AG04450 (cell line): ENCODE measurements at regions not wholly inside any gene's neighbourhood (a gene's known extent, or its start where the extent isn't known, plus 50 kb on each side); places are given as distances from the start of the nearest gene placed in this dataset.

Experiments used
- CTCF ChIA-PET: fragments of 300-600, 350-600 bp; formaldehyde crosslinking; extraction: SDS; loops from one replicate; lab custom pipeline; 2022; ENCODE audit warnings: antibody characterized with exemption, inconsistent platforms; lab: Charles Lee
- POLR2A ChIA-PET: fragments of 350-600 bp; formaldehyde crosslinking; extraction: SDS; loops from one replicate; lab custom pipeline; 2021; ENCODE audit warnings: antibody characterized with exemption, inconsistent platforms; lab: Yijun Ruan, JAX
- DNase-seq: peaks from one replicate; pipeline ENCODE4 v3.0.0-alpha.2; 2011; ENCODE audit warnings: low read depth, low spot score
- H3K27ac ChIP-seq: one replicate; pipeline ENCODE4 v1.5.1; 2012; ENCODE audit warnings: low read depth, low read length, control low read depth
- H3K27me3 ChIP-seq: one replicate; pipeline ENCODE4 v1.6.0; 2012; ENCODE audit warnings: low read length; ENCODE audit not compliant: control insufficient read depth, insufficient read depth
- H3K4me3 ChIP-seq: 2 replicates; pipeline ENCODE4 v1.5.1; 2011; ENCODE audit warnings: mild to moderate bottlenecking, low read depth, low read length, control low read depth
- H3K9me3 ChIP-seq: 2 replicates; pipeline ENCODE4 v1.5.1; 2012; ENCODE audit warnings: low read length; ENCODE audit not compliant: control insufficient read depth, insufficient read depth
- CTCF ChIP-seq: IDR thresholded peaks from 2 replicates; pipeline ENCODE4 v1.5.1; 2011; ENCODE audit warnings: low read depth, low read length, control low read depth, inconsistent platforms

- no peak overlapping the region for H3K4me3 ChIP-seq
- ChIA-PET POLR2A (no interaction called here), CTCF (no interaction called here)
- no peak for DNase-seq
- no peaks in the 10 kb centered on the region for H3K9me3 ChIP-seq
- TF ChIP-seq CTCF: no peak
- no peaks in the 10 kb centered on the region for H3K27me3 ChIP-seq
- H3K27ac ChIP-seq: no peak overlapping the region
Measured at GRCh38 chr13:103983948-103984347, 917.7 kb upstream of the SLC10A2 start.

GRCh38 chr13:103976371-103976770, 910.2 kb upstream of the SLC10A2 start:
- Histone ChIP-seq H3K4me3 (no peak overlapping the region), H3K9me3 (no peaks in the 10 kb centered on the region), H3K27ac (no peak overlapping the region), H3K27me3 (no peaks in the 10 kb centered on the region)
- no peak for DNase-seq
- ChIA-PET POLR2A (no interaction called here), CTCF (no interaction called here)
- TF ChIP-seq CTCF: no peak

GRCh38 chr13:103973740-103974139, 907.5 kb upstream of the SLC10A2 start:
- POLR2A ChIA-PET: no interaction called here

GRCh38 chr13:103969520-103970050, 903.4 kb upstream of the SLC10A2 start:
- Histone ChIP-seq H3K27ac (no peak overlapping the region), H3K9me3 (no peaks in the 10 kb centered on the region), H3K27me3 (no peaks in the 10 kb centered on the region), H3K4me3 (no peak overlapping the region)
- ChIA-PET CTCF (no interaction called here), POLR2A (no interaction called here)
- no peak for TF ChIP-seq CTCF
- no peak for DNase-seq

More at GRCh38 chr13:103973740-103974139, 907.5 kb upstream of the SLC10A2 start:
- no peak for DNase-seq
- Histone ChIP-seq H3K9me3 (no peaks in the 10 kb centered on the region), H3K27ac (no peak overlapping the region), H3K27me3 (no peaks in the 10 kb centered on the region), H3K4me3 (no peak overlapping the region)
- CTCF ChIA-PET: no interaction called here
- no peak for TF ChIP-seq CTCF

- ChIA-PET CTCF (no interaction called here), POLR2A (no interaction called here)
- no peak for DNase-seq
- no peak overlapping the region for H3K4me3 ChIP-seq
- no peak for TF ChIP-seq CTCF
- no peak overlapping the region for H3K27ac ChIP-seq
- no peaks in the 10 kb centered on the region for H3K9me3 ChIP-seq
- no peaks in the 10 kb centered on the region for H3K27me3 ChIP-seq
Measured at GRCh38 chr13:103965506-103966243, 899.5 kb upstream of the SLC10A2 start.
